B cell (primary cell): ENCODE measurements at regions not wholly inside any gene's neighbourhood (a gene's known extent, or its start where the extent isn't known, plus 50 kb on each side); places are given as distances from the start of the nearest gene placed in this dataset.

ENCODE experiments used
- ATAC-seq: fragments of 200-7000 bp; cut with Tn5 transposase; one replicate; pipeline ENCODE4 v1.10.0; 2021; ENCODE audit warnings: low read depth, mild to moderate bottlenecking, moderate number of reproducible peaks, moderate library complexity
- CTCF ChIA-PET: fragments of 350-600 bp; sonication (Branson Sonifier 250); formaldehyde crosslinking; loops from one replicate; lab custom pipeline; 2021; ENCODE audit warnings: antibody characterized with exemption, inconsistent platforms; lab: Charles Lee
- POLR2A ChIA-PET: fragments of 350-600 bp; sonication (Branson Sonifier 250); formaldehyde crosslinking; loops from one replicate; lab custom pipeline; 2021; ENCODE audit warnings: antibody characterized with exemption; lab: Charles Lee
- DNase-seq: peaks from one replicate; pipeline ENCODE4 v3.0.0; 2013
- H2AFZ ChIP-seq: 2 replicates; pipeline ENCODE4 v1.6.1; 2012; ENCODE audit warnings: mild to moderate bottlenecking, low read depth, low read length; ENCODE audit not compliant: insufficient read depth, poor library complexity, severe bottlenecking
- H3K27ac ChIP-seq, 2 donors: 1 replicate in 1 of 2; 2 replicates in 1 of 2; pipeline ENCODE4 v1.5.1; 2012 to 2013; ENCODE audit warnings: low read length in 2 of 2, mild to moderate bottlenecking in 2 of 2, moderate library complexity in 1 of 2
- H3K27me3 ChIP-seq, 4 experiments: fragments of 200-600 bp in 1 of 4; sonication (generic) in 1 of 4; replicated peaks in 1 of 4; 1 replicate in 2 of 4; 2 replicates in 2 of 4; pipeline versions ENCODE4 v1.6.1 to v1.7.0; 2013 to 2016; ENCODE audit warnings: low read length in 3 of 4, mild to moderate bottlenecking in 2 of 4, mixed read lengths in 1 of 4, moderate library complexity in 1 of 4; ENCODE audit not compliant: insufficient read depth in 4 of 4, control insufficient read depth in 3 of 4; ENCODE audit errors: control extremely low read depth in 1 of 4
- H3K36me3 ChIP-seq, 2 experiments: replicated peaks in 1 of 2; 1 replicate in 1 of 2; 2 replicates in 1 of 2; pipeline versions ENCODE4 v1.6.1 to v1.7.1; 2013; ENCODE audit warnings: low read length in 1 of 2; ENCODE audit not compliant: insufficient read depth in 2 of 2, control insufficient read depth in 1 of 2; ENCODE audit errors: control extremely low read depth in 1 of 2, extremely low read depth in 1 of 2
- H3K4me1 ChIP-seq, 2 donors: fragments of 200-600 bp in 1 of 2; sonication (generic) in 1 of 2; 1 replicate in 1 of 2; 2 replicates in 1 of 2; pipeline versions ENCODE4 v1.5.1 to v1.6.1; 2013 to 2017; ENCODE audit warnings: low read length in 2 of 2; ENCODE audit not compliant: control insufficient read depth in 2 of 2, insufficient read depth in 2 of 2
- H3K4me2 ChIP-seq: replicated peaks from 2 replicates; pipeline ENCODE3; 2012; ENCODE audit warnings: mild to moderate bottlenecking, low read depth, low read length; ENCODE audit not compliant: poor library complexity, severe bottlenecking
- H3K4me3 ChIP-seq, 5 experiments: fragments of 200-600 bp in 1 of 5; sonication (generic) in 1 of 5; 1 replicate in 3 of 5; 2 replicates in 2 of 5; pipeline versions ENCODE4 v1.5.1 to v1.7.0; 2011 to 2016; ENCODE audit warnings: low read length in 4 of 5, mild to moderate bottlenecking in 4 of 5, low read depth in 2 of 5, control low read depth in 1 of 5, moderate library complexity in 1 of 5; ENCODE audit not compliant: insufficient read depth in 1 of 5; ENCODE audit errors: control extremely low read depth in 1 of 5, extremely low read depth in 1 of 5
- H3K79me2 ChIP-seq: fragments of 200-600 bp; sonication (generic); one replicate; pipeline ENCODE4 v1.6.0; 2016; ENCODE audit warnings: low read length; ENCODE audit not compliant: control insufficient read depth, insufficient read depth
- H3K9ac ChIP-seq: fragments of 200-600 bp; sonication (generic); 2 replicates; pipeline ENCODE4 v1.6.1; 2017; ENCODE audit warnings: mild to moderate bottlenecking, low read length, moderate library complexity
- H3K9me3 ChIP-seq, 3 donors: one replicate each; pipeline versions ENCODE4 v1.6.1 to v1.7.1; 2013; ENCODE audit warnings: low read length in 2 of 3; ENCODE audit not compliant: control insufficient read depth in 2 of 3, insufficient read depth in 1 of 3; ENCODE audit errors: control extremely low read depth in 1 of 3
- H4K20me1 ChIP-seq: 2 replicates; pipeline ENCODE4 v1.6.0; 2012; ENCODE audit warnings: mild to moderate bottlenecking, low read length; ENCODE audit not compliant: insufficient read depth, control insufficient read depth, poor library complexity, severe bottlenecking
- H3K27ac Mint-ChIP-seq: one replicate; pipeline ENCODE4 v1.8.0; 2021; ENCODE audit warnings: mixed read lengths
- H3K27me3 Mint-ChIP-seq: one replicate; pipeline ENCODE4 v1.8.0; 2021; ENCODE audit warnings: mixed read lengths
- H3K4me1 Mint-ChIP-seq: one replicate; pipeline ENCODE4 v1.8.0; 2021; ENCODE audit warnings: mixed read lengths
- H3K4me3 Mint-ChIP-seq: one replicate; pipeline ENCODE4 v1.8.0; 2021; ENCODE audit warnings: mixed read lengths
- H3K9me3 Mint-ChIP-seq: one replicate; pipeline ENCODE4 v1.8.0; 2022; ENCODE audit warnings: mixed read lengths; ENCODE audit not compliant: insufficient read depth
- EZH2 ChIP-seq: IDR thresholded peaks from 2 replicates; pipeline ENCODE4 v1.6.1; 2012; ENCODE audit warnings: borderline replicate concordance, low read depth, mild to moderate bottlenecking, moderate library complexity, low read length; ENCODE audit not compliant: insufficient read depth, poor library complexity, severe bottlenecking
- WGBS: methylation state at CpG from one replicate; pipeline ENCODE4 v1.1.5; 2013; ENCODE audit warnings: missing lambda C conversion rate; ENCODE audit not compliant: insufficient coverage; 5-methylcytosine and 5-hydroxymethylcytosine counted together
- intact Hi-C: fragments of 100-400 bp; cut with micrococcal nuclease; formaldehyde crosslinking; loops from one replicate; pipeline ENCODE4 v1.10.0; 2022
- TF ChIP-seq, protein P1 (sequence below): fragments of 200-600 bp; IDR thresholded peaks from one replicate; pipeline ENCODE4 v1.8.0; 2022; ENCODE audit warnings: antibody characterized with exemption, mild to moderate bottlenecking

GRCh38 chr18:41630232-41630886, 324.7 kb upstream of the PIK3C3 start:
- no peak overlapping the region for H3K27ac ChIP-seq
- H4K20me1 ChIP-seq = no peaks in the 10 kb centered on the region
- no peaks in the 10 kb centered on the region for H3K79me2 ChIP-seq
- no peak overlapping the region for H2AFZ ChIP-seq
- no peaks in the 10 kb centered on the region for H3K27me3 Mint-ChIP-seq
- no peaks in the 10 kb centered on the region for H3K36me3 ChIP-seq
- no peaks in the 10 kb centered on the region for H3K4me1 Mint-ChIP-seq
- no peak for DNase-seq
- intact Hi-C loops = no loop called here
- no peaks in the 10 kb centered on the region for H3K9me3 Mint-ChIP-seq
- no peak overlapping the region for H3K9ac ChIP-seq
- no peaks in the 10 kb centered on the region for H3K27me3 ChIP-seq
- 85% methylated on average over 4 of the region's 8 CpGs for WGBS
- POLR2A ChIA-PET = no interaction called here
- no peak overlapping the region for H3K27ac Mint-ChIP-seq
- no peak overlapping the region for H3K4me3 ChIP-seq
- ATAC-seq = no peak
- H3K9me3 ChIP-seq = peaks cover 0 to 3% (median 0%) of the 10 kb centered on the region in 3 donors
- H3K4me1 ChIP-seq = no peaks in the 10 kb centered on the region
- TF ChIP-seq, protein P1, sequence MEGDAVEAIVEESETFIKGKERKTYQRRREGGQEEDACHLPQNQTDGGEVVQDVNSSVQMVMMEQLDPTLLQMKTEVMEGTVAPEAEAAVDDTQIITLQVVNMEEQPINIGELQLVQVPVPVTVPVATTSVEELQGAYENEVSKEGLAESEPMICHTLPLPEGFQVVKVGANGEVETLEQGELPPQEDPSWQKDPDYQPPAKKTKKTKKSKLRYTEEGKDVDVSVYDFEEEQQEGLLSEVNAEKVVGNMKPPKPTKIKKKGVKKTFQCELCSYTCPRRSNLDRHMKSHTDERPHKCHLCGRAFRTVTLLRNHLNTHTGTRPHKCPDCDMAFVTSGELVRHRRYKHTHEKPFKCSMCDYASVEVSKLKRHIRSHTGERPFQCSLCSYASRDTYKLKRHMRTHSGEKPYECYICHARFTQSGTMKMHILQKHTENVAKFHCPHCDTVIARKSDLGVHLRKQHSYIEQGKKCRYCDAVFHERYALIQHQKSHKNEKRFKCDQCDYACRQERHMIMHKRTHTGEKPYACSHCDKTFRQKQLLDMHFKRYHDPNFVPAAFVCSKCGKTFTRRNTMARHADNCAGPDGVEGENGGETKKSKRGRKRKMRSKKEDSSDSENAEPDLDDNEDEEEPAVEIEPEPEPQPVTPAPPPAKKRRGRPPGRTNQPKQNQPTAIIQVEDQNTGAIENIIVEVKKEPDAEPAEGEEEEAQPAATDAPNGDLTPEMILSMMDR = no peak
- TF ChIP-seq EZH2 = no peak
- CTCF ChIA-PET = no interaction called here
- no peak overlapping the region for H3K4me3 Mint-ChIP-seq
- no peak overlapping the region for H3K4me2 ChIP-seq

DNA sequence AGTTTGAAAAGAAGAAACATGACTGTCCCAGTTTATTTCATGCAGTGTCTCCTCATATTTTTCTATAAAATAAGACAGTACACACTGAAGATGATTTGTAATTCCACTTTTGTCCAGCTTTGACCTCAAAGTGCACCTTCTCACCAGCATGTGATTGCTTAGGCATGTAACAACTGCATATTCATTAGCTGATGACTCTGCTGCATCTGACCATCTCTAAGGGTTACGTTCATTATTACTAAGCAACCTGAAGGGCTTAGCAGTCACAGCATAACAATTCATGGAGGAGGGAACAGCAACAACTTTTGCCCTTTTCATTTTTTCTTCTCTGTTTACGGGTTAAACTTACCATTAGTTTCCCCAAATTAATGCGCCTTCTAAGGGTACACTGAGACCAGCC, 330.6 kb upstream of the PIK3C3 start:
- POLR2A ChIA-PET = no interaction called here
- CTCF ChIA-PET = no interaction called here

More for the DNA sequence above, 330.6 kb upstream of the PIK3C3 start:
- Histone ChIP-seq H3K36me3 (no peaks in the 10 kb centered on the region), H4K20me1 (no peaks in the 10 kb centered on the region), H3K79me2 (no peaks in the 10 kb centered on the region), H3K4me1 (no peaks in the 10 kb centered on the region), H3K27ac (no peak overlapping the region), H3K9me3 (no peaks in the 10 kb centered on the region), H2AFZ (no peak overlapping the region), H3K4me3 (no peak overlapping the region), H3K27me3 (no peaks in the 10 kb centered on the region), H3K9ac (no peak overlapping the region), H3K4me2 (no peak overlapping the region)
- Mint-ChIP-seq H3K4me1 (no peaks in the 10 kb centered on the region), H3K9me3 (no peaks in the 10 kb centered on the region), H3K27ac (no peak overlapping the region), H3K27me3 (no peaks in the 10 kb centered on the region), H3K4me3 (no peak overlapping the region)
- no peak for ATAC-seq
- DNase-seq = no peak
- WGBS = 86% methylated on average over 3 of the region's 3 CpGs
- TF ChIP-seq EZH2 = no peak
- TF ChIP-seq, protein P1 = no peak
- intact Hi-C loops = no loop called here
